Mucosa of rectum (tissue), 2 donors: ENCODE measurements at regions not wholly inside any gene's neighbourhood (a gene's known extent, or its start where the extent isn't known, plus 50 kb on each side); places are given as distances from the start of the nearest gene placed in this dataset.

Experiments
- H3K27ac ChIP-seq, 2 donors: one replicate each; pipeline ENCODE4 v1.7.0; 2013; ENCODE audit warnings: inconsistent platforms in 2 of 2, low read depth in 2 of 2, low read length in 2 of 2
- H3K27me3 ChIP-seq, 2 donors: one replicate each; pipeline ENCODE4 v1.7.0; 2013; ENCODE audit warnings: low read length in 2 of 2; ENCODE audit not compliant: control insufficient read depth in 2 of 2, insufficient read depth in 2 of 2
- H3K36me3 ChIP-seq, 2 donors: one replicate each; pipeline ENCODE4 v1.7.0; 2013; ENCODE audit warnings: low read length in 2 of 2; ENCODE audit not compliant: control insufficient read depth in 2 of 2, insufficient read depth in 2 of 2
- H3K4me1 ChIP-seq, 2 donors: one replicate each; pipeline ENCODE4 v1.7.0; 2013; ENCODE audit warnings: low read length in 2 of 2, mild to moderate bottlenecking in 1 of 2; ENCODE audit not compliant: control insufficient read depth in 2 of 2, insufficient read depth in 2 of 2
- H3K4me3 ChIP-seq, 2 donors: one replicate each; pipeline ENCODE4 v1.7.0; 2013; ENCODE audit warnings: low read length in 2 of 2
- H3K9ac ChIP-seq, 2 donors: one replicate each; pipeline ENCODE4 v1.7.0; 2013; ENCODE audit warnings: low read length in 2 of 2, low read depth in 1 of 2, mild to moderate bottlenecking in 1 of 2
- H3K9me3 ChIP-seq, 2 donors: one replicate each; pipeline ENCODE4 v1.7.0; 2013; ENCODE audit warnings: low read length in 2 of 2; ENCODE audit not compliant: control insufficient read depth in 2 of 2
- donor health status: healthy.
- donor health status: Normal muscosa, but diverticular disease.

DNA sequence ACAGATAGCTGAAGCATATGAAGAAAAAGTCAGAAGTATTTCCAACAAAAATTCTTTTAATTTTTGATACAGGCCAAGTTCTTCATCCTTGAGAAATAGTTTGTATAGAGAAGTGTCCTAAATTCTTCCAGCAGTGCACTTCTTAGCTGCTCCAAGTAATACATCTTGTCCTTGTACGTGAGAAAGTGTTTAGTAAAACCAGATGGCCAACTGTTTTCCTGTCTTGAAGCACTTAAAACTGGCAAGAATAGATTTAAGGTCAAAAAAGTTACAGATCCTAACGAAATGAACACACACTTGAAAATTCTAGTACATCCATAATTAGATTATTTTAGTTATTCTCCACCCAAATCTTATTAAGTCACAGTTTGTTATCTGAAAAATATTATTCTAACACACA, 52.2 kb upstream of the HSF2 start:
- H3K4me3 ChIP-seq = no peak overlapping the region
- H3K9me3 ChIP-seq = no peaks in the 10 kb centered on the region
- no peak overlapping the region for H3K27ac ChIP-seq
- H3K9ac ChIP-seq = no peak overlapping the region
- no peaks in the 10 kb centered on the region for H3K36me3 ChIP-seq
- no peaks in the 10 kb centered on the region for H3K27me3 ChIP-seq
- no peaks in the 10 kb centered on the region for H3K4me1 ChIP-seq

DNA sequence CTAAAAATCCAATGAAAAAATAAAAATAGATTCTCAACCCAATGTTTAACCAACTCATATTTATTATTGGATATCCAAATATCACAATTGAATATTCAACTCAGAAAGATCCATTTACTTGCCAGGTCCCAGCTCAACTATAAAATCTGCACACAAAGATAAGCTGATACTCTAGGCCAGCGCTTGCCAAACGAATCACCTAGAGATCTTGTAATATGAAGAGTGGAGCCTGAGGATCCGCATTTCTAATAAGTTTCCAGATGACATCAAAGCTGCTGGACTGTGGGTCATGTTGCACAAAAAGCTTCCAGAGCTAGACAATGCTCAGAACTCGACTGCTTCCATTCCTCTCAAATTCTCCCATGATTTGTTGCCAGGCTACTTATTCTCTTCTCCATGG, 51.7 kb upstream of the HSF2 start:
- H3K4me1 ChIP-seq = no peaks in the 10 kb centered on the region
- no peak overlapping the region for H3K4me3 ChIP-seq
- H3K27me3 ChIP-seq = no peaks in the 10 kb centered on the region
- no peak overlapping the region for H3K27ac ChIP-seq
- H3K36me3 ChIP-seq = no peaks in the 10 kb centered on the region
- no peak overlapping the region for H3K9ac ChIP-seq
- H3K9me3 ChIP-seq = no peaks in the 10 kb centered on the region
